H1 (cell line): ENCODE measurements at regions not wholly inside any gene's neighbourhood (a gene's known extent, or its start where the extent isn't known, plus 50 kb on each side); places are given as distances from the start of the nearest gene placed in this dataset.

ENCODE experiments used
- CTCF ChIA-PET: fragments of 300-600 bp; sonication (Branson Sonifier 250); formaldehyde crosslinking; loops from one replicate; lab custom pipeline; 2021; ENCODE audit not compliant: partially characterized antibody; lab: Charles Lee
- POLR2A ChIA-PET: fragments of 300-600 bp; sonication (Branson Sonifier 250); formaldehyde crosslinking; loops from one replicate; lab custom pipeline; 2021; ENCODE audit warnings: inconsistent platforms; ENCODE audit not compliant: partially characterized antibody; lab: Charles Lee
- DNase-seq, 2 experiments: peaks; one replicate each; pipeline versions ENCODE4 v3.0.0 to v3.0.0-alpha.2; 2010 to 2022; ENCODE audit warnings: low spot score in 2 of 2, low read depth in 1 of 2, mixed read lengths in 1 of 2
- FAIRE-seq: peaks from 2 replicates; lab custom pipeline; 2011; peaks lifted over from hg19 to GRCh38; lab: Jason Lieb, UNC
- H2AFZ ChIP-seq: 2 replicates; pipeline ENCODE4 v1.8.1; 2012; ENCODE audit warnings: low read length, inconsistent platforms
- H2AK5ac ChIP-seq: 2 replicates; pipeline ENCODE4 v1.6.1; 2013; ENCODE audit warnings: low read depth, low read length
- H2BK120ac ChIP-seq: replicated peaks from 2 replicates; pipeline ENCODE3; 2013; ENCODE audit warnings: low read depth, low read length, inconsistent platforms
- H2BK12ac ChIP-seq: 2 replicates; pipeline ENCODE4 v1.6.1; 2013; ENCODE audit warnings: low read depth, low read length
- H2BK15ac ChIP-seq: 2 replicates; pipeline ENCODE4 v1.6.1; 2013; ENCODE audit warnings: low read length
- H2BK20ac ChIP-seq: 2 replicates; pipeline ENCODE4 v1.6.1; 2013; ENCODE audit warnings: low read length
- H2BK5ac ChIP-seq: 2 replicates; pipeline ENCODE4 v1.6.1; 2013; ENCODE audit warnings: low read depth, low read length
- H3K14ac ChIP-seq: 2 replicates; pipeline ENCODE4 v1.6.1; 2013; ENCODE audit warnings: inconsistent platforms; ENCODE audit not compliant: insufficient read length
- H3K18ac ChIP-seq: 2 replicates; pipeline ENCODE4 v1.6.1; 2013; ENCODE audit warnings: low read length; ENCODE audit errors: extremely low read depth
- H3K23ac ChIP-seq: 2 replicates; pipeline ENCODE4 v1.6.1; 2013; ENCODE audit warnings: inconsistent platforms; ENCODE audit not compliant: insufficient read length
- H3K23me2 ChIP-seq: 2 replicates; pipeline ENCODE4 v1.6.1; 2013; ENCODE audit warnings: low read depth, low read length
- H3K27ac ChIP-seq: 2 replicates; pipeline ENCODE4 v1.6.1; 2011; ENCODE audit warnings: low read depth, low read length, inconsistent platforms
- H3K27me3 ChIP-seq, 4 experiments: replicated peaks in 1 of 4; 1 replicate in 1 of 4; 2 replicates in 3 of 4; pipeline versions ENCODE4 v1.6.1 to v1.8.1; 2011 to 2013; ENCODE audit warnings: low read length in 3 of 4, mild to moderate bottlenecking in 3 of 4, inconsistent platforms in 2 of 4, mixed read lengths in 2 of 4, moderate library complexity in 1 of 4; ENCODE audit not compliant: control insufficient read depth in 3 of 4, insufficient read depth in 3 of 4; ENCODE audit errors: extremely low read depth in 1 of 4
- H3K36me3 ChIP-seq, 4 experiments: 2 replicates each; pipeline versions ENCODE4 v1.6.1 to v1.8.1; 2011 to 2013; ENCODE audit warnings: mild to moderate bottlenecking in 4 of 4, low read length in 3 of 4, moderate library complexity in 2 of 4, control low read depth in 1 of 4, inconsistent platforms in 1 of 4; ENCODE audit not compliant: insufficient read depth in 4 of 4, control insufficient read depth in 2 of 4
- H3K4ac ChIP-seq: replicated peaks from 2 replicates; pipeline ENCODE3; 2013; ENCODE audit warnings: low read length, low read depth, mixed read lengths, inconsistent platforms; ENCODE audit not compliant: insufficient read length
- H3K4me1 ChIP-seq, 4 experiments: replicated peaks in 1 of 4; 1 replicate in 1 of 4; 2 replicates in 3 of 4; pipeline versions ENCODE4 v1.6.1 to v1.8.1; 2011 to 2013; ENCODE audit warnings: low read length in 3 of 4, inconsistent platforms in 2 of 4, mixed read lengths in 1 of 4; ENCODE audit not compliant: insufficient read depth in 4 of 4, control insufficient read depth in 3 of 4
- H3K4me2 ChIP-seq, 2 experiments: 2 replicates each; pipeline versions ENCODE4 v1.6.1 to v1.8.1; 2011 to 2013; ENCODE audit warnings: low read depth in 2 of 2, low read length in 2 of 2, control low read depth in 1 of 2, inconsistent platforms in 1 of 2, mild to moderate bottlenecking in 1 of 2; ENCODE audit not compliant: insufficient read depth in 1 of 2
- H3K4me3 ChIP-seq, 4 experiments: fragments of 200-600, 300-600 bp in 1 of 4; sonication (generic), shearing (Covaris generic), sonication (Bioruptor Twin) in 1 of 4; 2 replicates each; pipeline versions ENCODE4 v1.5.1 to v1.8.1; 2011 to 2016; ENCODE audit warnings: low read length in 4 of 4, low read depth in 3 of 4, control low read depth in 2 of 4, inconsistent platforms in 2 of 4, mild to moderate bottlenecking in 2 of 4, mixed read lengths in 1 of 4, moderate library complexity in 1 of 4; ENCODE audit not compliant: insufficient read depth in 2 of 4; ENCODE audit errors: extremely low read depth in 1 of 4
- H3K56ac ChIP-seq: replicated peaks from 2 replicates; pipeline ENCODE3; 2013; ENCODE audit warnings: low read depth, mild to moderate bottlenecking, mixed read lengths, low read length, inconsistent platforms; ENCODE audit not compliant: insufficient read length
- H3K79me1 ChIP-seq: 2 replicates; pipeline ENCODE4 v1.6.1; 2013; ENCODE audit warnings: low read depth, low read length, control low read depth
- H3K79me2 ChIP-seq, 2 experiments: 2 replicates each; pipeline versions ENCODE4 v1.6.1 to v1.8.1; 2012 to 2013; ENCODE audit warnings: low read length in 2 of 2, mild to moderate bottlenecking in 2 of 2, inconsistent platforms in 1 of 2; ENCODE audit not compliant: insufficient read depth in 2 of 2, control insufficient read depth in 1 of 2
- H3K9ac ChIP-seq, 4 experiments: replicated peaks in 1 of 4; 1 replicate in 1 of 4; 2 replicates in 3 of 4; pipeline versions ENCODE4 v1.6.1 to v1.8.1; 2011 to 2013; ENCODE audit warnings: low read depth in 3 of 4, low read length in 3 of 4, control low read depth in 2 of 4, mild to moderate bottlenecking in 2 of 4, moderate library complexity in 2 of 4, inconsistent platforms in 1 of 4; ENCODE audit errors: extremely low read depth in 1 of 4
- H3K9me3 ChIP-seq, 2 experiments: 2 replicates each; pipeline versions ENCODE4 v1.6.1 to v1.8.1; 2012 to 2013; ENCODE audit warnings: mild to moderate bottlenecking in 2 of 2, moderate library complexity in 2 of 2, control low read depth in 1 of 2, inconsistent platforms in 1 of 2, low read depth in 1 of 2, low read length in 1 of 2, mixed read lengths in 1 of 2; ENCODE audit not compliant: insufficient read depth in 2 of 2
- H4K20me1 ChIP-seq, 2 experiments: replicated peaks in 1 of 2; 2 replicates each; pipeline versions ENCODE3 to v1.8.1; 2011 to 2013; ENCODE audit warnings: inconsistent platforms in 2 of 2, low read length in 2 of 2, mild to moderate bottlenecking in 1 of 2; ENCODE audit not compliant: insufficient read depth in 2 of 2, control insufficient read depth in 1 of 2
- H4K5ac ChIP-seq: 2 replicates; pipeline ENCODE4 v1.6.1; 2013; ENCODE audit warnings: low read length, low read depth, mixed read lengths, inconsistent platforms; ENCODE audit not compliant: insufficient read length
- H4K8ac ChIP-seq: 2 replicates; pipeline ENCODE4 v1.8.0; 2013; ENCODE audit warnings: mild to moderate bottlenecking, moderate library complexity, low read length, inconsistent platforms; ENCODE audit not compliant: insufficient read depth; ENCODE audit errors: extremely low read depth
- H4K91ac ChIP-seq: replicated peaks from 2 replicates; pipeline ENCODE3; 2013; ENCODE audit warnings: low read length, mixed read lengths, inconsistent platforms; ENCODE audit not compliant: insufficient read length
- BRCA1 ChIP-seq: IDR thresholded peaks from 2 replicates; pipeline ENCODE4 v1.6.1; 2012; ENCODE audit warnings: low read depth, low read length, improper control_type of control experiment
- CTCF ChIP-seq, 3 experiments: IDR thresholded peaks; 1 replicate in 2 of 3; 2 replicates in 1 of 3; pipeline versions ENCODE4 v1.5.1 to v1.6.1; 2011; ENCODE audit warnings: low read length in 3 of 3, mild to moderate bottlenecking in 3 of 3, inconsistent platforms in 2 of 3, low read depth in 1 of 3, moderate library complexity in 1 of 3; ENCODE audit not compliant: insufficient read depth in 1 of 3; ENCODE audit errors: control extremely low read depth in 1 of 3
- GTF2F1 ChIP-seq: IDR thresholded peaks from 2 replicates; pipeline ENCODE4 v1.6.1; 2012; ENCODE audit warnings: low read depth, low read length, improper control_type of control experiment, borderline replicate concordance
- HDAC2 ChIP-seq, 2 experiments: fragments of 300-600 bp in 1 of 2; sonication (generic) in 1 of 2; IDR thresholded peaks; 2 replicates each; pipeline ENCODE4 v1.6.1; 2011 to 2012; ENCODE audit warnings: low read depth in 2 of 2, low read length in 2 of 2, mild to moderate bottlenecking in 2 of 2, moderate library complexity in 2 of 2, borderline replicate concordance in 1 of 2, inconsistent platforms in 1 of 2
- JUN ChIP-seq: IDR thresholded peaks from 2 replicates; pipeline ENCODE4 v1.6.1; 2011; ENCODE audit warnings: low read depth, mild to moderate bottlenecking, improper control_type of control experiment, low read length
- MAFK ChIP-seq: IDR thresholded peaks from 2 replicates; pipeline ENCODE4 v1.6.1; 2012; ENCODE audit warnings: low read depth, mild to moderate bottlenecking, improper control_type of control experiment, low read length
- NRF1 ChIP-seq: IDR thresholded peaks from 2 replicates; pipeline ENCODE4 v1.6.1; 2011; ENCODE audit warnings: mild to moderate bottlenecking, low read depth, low read length, improper control_type of control experiment
- POLR2AphosphoS5 ChIP-seq: IDR thresholded peaks from 2 replicates; pipeline ENCODE4 v1.6.1; 2011; ENCODE audit warnings: low read depth, low read length
- SP2 ChIP-seq: IDR thresholded peaks from 2 replicates; pipeline ENCODE4 v1.6.1; 2012; ENCODE audit warnings: mild to moderate bottlenecking, low read length, inconsistent platforms
- TAF1 ChIP-seq: IDR thresholded peaks from 2 replicates; pipeline ENCODE4 v1.6.1; 2011; ENCODE audit warnings: mild to moderate bottlenecking, low read depth, low read length
- TCF12 ChIP-seq: IDR thresholded peaks from 2 replicates; pipeline ENCODE4 v1.6.1; 2011; ENCODE audit warnings: low read depth, mild to moderate bottlenecking, low read length
- WGBS, 2 experiments: shearing (Covaris generic) in 1 of 2; methylation state at CpG; one replicate each; pipeline versions ENCODE4 v1.1.6 to v1.1.7; 2013 to 2015; ENCODE audit warnings: low lambda C conversion rate in 2 of 2, mixed read lengths in 2 of 2, inconsistent platforms in 1 of 2, low coverage in 1 of 2, missing lambda C conversion rate in 1 of 2; ENCODE audit not compliant: insufficient replicate concordance in 2 of 2, insufficient coverage in 1 of 2, insufficient read length in 1 of 2; ENCODE audit errors: extremely low coverage in 1 of 2, missing lambda C conversion rate in 1 of 2; 5-methylcytosine and 5-hydroxymethylcytosine counted together

- Histone ChIP-seq H4K20me1 (no peaks in the 10 kb centered on the region), H3K36me3 (no peaks in the 10 kb centered on the region), H3K14ac (no peak overlapping the region), H3K23ac (no peak overlapping the region), H3K79me2 (no peaks in the 10 kb centered on the region), H4K5ac (no peak overlapping the region), H3K79me1 (no peaks in the 10 kb centered on the region), H3K18ac (no peak overlapping the region), H3K4me3 (no peak overlapping the region), H4K91ac (no peak overlapping the region), H3K4ac (no peak overlapping the region), H3K4me1 (no peaks in the 10 kb centered on the region; a peak in 1 of 7 replicates), H2BK12ac (no peak overlapping the region), H4K8ac (no peak overlapping the region), H3K9ac (no peak overlapping the region), H3K23me2 (no peaks in the 10 kb centered on the region), H2BK20ac (no peak overlapping the region), H2AK5ac (no peak overlapping the region), H3K9me3 (no peaks in the 10 kb centered on the region), H2AFZ (no peak overlapping the region), H3K56ac (no peak overlapping the region), H2BK15ac (no peak overlapping the region), H3K4me2 (no peak overlapping the region), H2BK120ac (no peak overlapping the region), H2BK5ac (no peak overlapping the region), H3K27ac (no peak overlapping the region), H3K27me3 (no peaks in the 10 kb centered on the region)
- FAIRE-seq (no peak), DNase-seq (no peak)
- WGBS, 2 experiments: 90% methylated on average over 7 of the region's 7 CpGs; no CpG with 5 or more reads in 1 of the 2 experiments
- CTCF ChIA-PET: no interaction called here
- POLR2A ChIA-PET: no interaction called here
- TF ChIP-seq POLR2AphosphoS5: no peak
- TF ChIP-seq NRF1: no peak
- no peak for TF ChIP-seq TAF1
- no peak for TF ChIP-seq BRCA1
- no peak for TF ChIP-seq JUN
- TF ChIP-seq MAFK: no peak
- TF ChIP-seq GTF2F1: no peak
- no peak for TF ChIP-seq SP2
- no peak for TF ChIP-seq CTCF (IDR thresholded peaks at IDR 0.05; ENCODE audit: control extremely low read depth in 1 of 3, insufficient read depth in 1 of 3, low read depth in 1 of 3, low read length in 3 of 3)
- no peak for TF ChIP-seq HDAC2 (IDR thresholded peaks at IDR 0.05; ENCODE audit: borderline replicate concordance in 1 of 2, low read depth in 2 of 2, low read length in 2 of 2)
- no peak for TF ChIP-seq TCF12
Observed at GRCh38 chr18:27793013-27793785, 383.7 kb downstream of the CDH2 start.
